Endodermal cell (in vitro differentiated cells): ENCODE measurements at regions not wholly inside any gene's neighbourhood (a gene's known extent, or its start where the extent isn't known, plus 50 kb on each side); places are given as distances from the start of the nearest gene placed in this dataset.

Experiments
- DNase-seq: peaks from one replicate; pipeline ENCODE4 v3.0.0-alpha.2; 2017
- H3K27ac ChIP-seq: 2 replicates; pipeline ENCODE4 v1.5.1; 2013; ENCODE audit warnings: mild to moderate bottlenecking, low read depth, low read length, moderate library complexity
- H3K27me3 ChIP-seq: 2 replicates; pipeline ENCODE4 v1.6.1; 2013; ENCODE audit warnings: mild to moderate bottlenecking, low read length, moderate library complexity; ENCODE audit not compliant: insufficient read depth, control insufficient read depth, poor library complexity, severe bottlenecking
- H3K36me3 ChIP-seq: 2 replicates; pipeline ENCODE4 v1.7.0; 2013; ENCODE audit warnings: mild to moderate bottlenecking, low read length, moderate library complexity; ENCODE audit not compliant: control insufficient read depth, insufficient read depth
- H3K4me1 ChIP-seq: one replicate; pipeline ENCODE4 v1.7.0; 2013; ENCODE audit warnings: low read length; ENCODE audit not compliant: control insufficient read depth, insufficient read depth
- H3K4me3 ChIP-seq: 2 replicates; pipeline ENCODE4 v1.5.1; 2013; ENCODE audit warnings: mild to moderate bottlenecking, low read length, moderate library complexity
- H3K9ac ChIP-seq: 2 replicates; pipeline ENCODE4 v1.6.1; 2013; ENCODE audit warnings: mild to moderate bottlenecking, low read length, moderate library complexity; ENCODE audit not compliant: poor library complexity, severe bottlenecking; ENCODE audit errors: extremely low read depth
- H3K9me3 ChIP-seq: 2 replicates; pipeline ENCODE4 v1.6.1; 2013; ENCODE audit warnings: mild to moderate bottlenecking, low read length, moderate library complexity; ENCODE audit not compliant: control insufficient read depth
- H3K27ac Mint-ChIP-seq: 2 replicates; pipeline ENCODE4 v1.8.0; 2020; ENCODE audit warnings: mixed read lengths
- H3K27me3 Mint-ChIP-seq: 2 replicates; pipeline ENCODE4 v1.8.0; 2021; ENCODE audit warnings: mild to moderate bottlenecking, mixed read lengths; ENCODE audit not compliant: insufficient read depth
- H3K36me3 Mint-ChIP-seq: 2 replicates; pipeline ENCODE4 v1.8.0; 2020; ENCODE audit warnings: low read depth, mixed read lengths
- H3K4me1 Mint-ChIP-seq: 2 replicates; pipeline ENCODE4 v1.8.0; 2020; ENCODE audit warnings: mixed read lengths
- H3K4me3 Mint-ChIP-seq: 2 replicates; pipeline ENCODE4 v1.8.0; 2020; ENCODE audit warnings: mild to moderate bottlenecking, moderate library complexity, mixed read lengths
- H3K9me3 Mint-ChIP-seq: 2 replicates; pipeline ENCODE4 v1.8.0; 2020; ENCODE audit warnings: mild to moderate bottlenecking, mixed read lengths
- WGBS, 2 experiments: methylation state at CpG; one replicate each; pipeline versions ENCODE4 v1.1.5 to v1.1.7; 2013; ENCODE audit warnings: missing lambda C conversion rate in 2 of 2, mixed read lengths in 1 of 2; ENCODE audit not compliant: insufficient coverage in 1 of 2, insufficient read length in 1 of 2; 5-methylcytosine and 5-hydroxymethylcytosine counted together
- TF ChIP-seq, protein P1 (sequence below): fragments of 200-600 bp; sonication (generic); conservative IDR thresholded peaks from 2 replicates; pipeline ENCODE4 v1.5.0; 2021; ENCODE audit warnings: antibody characterized with exemption, mild to moderate bottlenecking

DNA sequence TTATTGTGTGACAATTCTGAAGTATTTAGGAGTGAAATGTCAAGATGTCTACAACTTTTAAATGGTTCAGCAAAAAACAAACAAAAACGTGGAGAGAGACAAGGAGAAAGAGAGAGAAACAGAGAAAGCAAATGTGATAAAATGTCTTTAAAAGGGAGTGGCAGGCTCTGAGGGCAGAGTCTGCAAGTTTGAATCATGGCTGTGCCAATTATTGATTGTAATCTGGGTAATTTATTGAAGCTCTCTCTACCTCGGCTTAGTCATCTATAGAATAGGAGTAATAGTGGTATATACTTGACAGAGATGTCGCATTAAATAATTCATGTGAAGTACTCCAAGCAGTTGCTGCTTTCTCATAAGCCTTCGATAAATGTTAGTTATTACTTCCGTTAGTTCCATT lies 61.3 kb upstream of the ARID1B start:
- H3K4me1 Mint-ChIP-seq = peaks cover 25% of the 10 kb centered on the region
- peaks cover 4% of the 10 kb centered on the region for H3K36me3 Mint-ChIP-seq
- no peak overlapping the region for H3K9ac ChIP-seq
- no peak overlapping the region for H3K4me3 Mint-ChIP-seq
- H3K27me3 Mint-ChIP-seq = no peaks in the 10 kb centered on the region
- no peak for DNase-seq
- no peak overlapping the region for H3K4me3 ChIP-seq
- H3K36me3 ChIP-seq = no peaks in the 10 kb centered on the region
- no peak overlapping the region for H3K27ac Mint-ChIP-seq
- no peak overlapping the region for H3K27ac ChIP-seq
- H3K9me3 Mint-ChIP-seq = peaks cover 13% of the 10 kb centered on the region
- H3K27me3 ChIP-seq = no peaks in the 10 kb centered on the region
- H3K9me3 ChIP-seq = peaks cover 7% of the 10 kb centered on the region
- TF ChIP-seq, protein P1, sequence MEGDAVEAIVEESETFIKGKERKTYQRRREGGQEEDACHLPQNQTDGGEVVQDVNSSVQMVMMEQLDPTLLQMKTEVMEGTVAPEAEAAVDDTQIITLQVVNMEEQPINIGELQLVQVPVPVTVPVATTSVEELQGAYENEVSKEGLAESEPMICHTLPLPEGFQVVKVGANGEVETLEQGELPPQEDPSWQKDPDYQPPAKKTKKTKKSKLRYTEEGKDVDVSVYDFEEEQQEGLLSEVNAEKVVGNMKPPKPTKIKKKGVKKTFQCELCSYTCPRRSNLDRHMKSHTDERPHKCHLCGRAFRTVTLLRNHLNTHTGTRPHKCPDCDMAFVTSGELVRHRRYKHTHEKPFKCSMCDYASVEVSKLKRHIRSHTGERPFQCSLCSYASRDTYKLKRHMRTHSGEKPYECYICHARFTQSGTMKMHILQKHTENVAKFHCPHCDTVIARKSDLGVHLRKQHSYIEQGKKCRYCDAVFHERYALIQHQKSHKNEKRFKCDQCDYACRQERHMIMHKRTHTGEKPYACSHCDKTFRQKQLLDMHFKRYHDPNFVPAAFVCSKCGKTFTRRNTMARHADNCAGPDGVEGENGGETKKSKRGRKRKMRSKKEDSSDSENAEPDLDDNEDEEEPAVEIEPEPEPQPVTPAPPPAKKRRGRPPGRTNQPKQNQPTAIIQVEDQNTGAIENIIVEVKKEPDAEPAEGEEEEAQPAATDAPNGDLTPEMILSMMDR = no peak
- WGBS, 2 experiments = 88 to 90% methylated on average over 5 of the region's 5 CpGs
- H3K4me1 ChIP-seq = no peaks in the 10 kb centered on the region

DNA sequence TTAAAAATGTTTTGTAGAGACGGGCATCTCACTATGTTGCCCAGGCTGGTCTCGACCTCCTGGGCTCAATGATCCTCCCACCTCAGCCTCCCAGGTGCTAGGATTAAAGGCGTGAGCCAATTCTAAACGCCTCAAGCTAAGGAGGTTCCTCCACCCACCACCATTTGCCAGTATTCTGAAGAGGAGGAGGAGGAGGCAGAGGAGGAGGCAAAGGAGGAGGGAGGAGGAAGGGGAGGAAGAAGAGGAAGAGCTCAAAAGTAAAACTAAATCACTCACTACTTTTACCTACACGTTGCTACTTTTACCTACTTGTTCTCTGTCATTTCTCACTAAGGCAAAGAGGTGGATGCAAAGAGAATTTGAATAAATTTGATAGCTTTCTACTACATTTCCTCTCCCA lies 63.6 kb upstream of the ARID1B start:
- TF ChIP-seq, protein P1 = no peak
- H3K27me3 ChIP-seq = no peaks in the 10 kb centered on the region
- WGBS, 2 experiments = 95 to 100% methylated on average over 2 to 4 of the region's 5 CpGs
- H3K4me1 ChIP-seq = no peaks in the 10 kb centered on the region
- Mint-ChIP-seq H3K36me3 (no peaks in the 10 kb centered on the region), H3K4me1 (peaks cover 13% of the 10 kb centered on the region), H3K27ac (no peak overlapping the region), H3K9me3 (peaks cover 2% of the 10 kb centered on the region), H3K27me3 (no peaks in the 10 kb centered on the region), H3K4me3 (no peak overlapping the region)
- H3K27ac ChIP-seq = no peak overlapping the region
- H3K9ac ChIP-seq = no peak overlapping the region
- peaks cover 1% of the 10 kb centered on the region for H3K9me3 ChIP-seq
- no peaks in the 10 kb centered on the region for H3K36me3 ChIP-seq
- DNase-seq = no peak
- no peak overlapping the region for H3K4me3 ChIP-seq

DNA sequence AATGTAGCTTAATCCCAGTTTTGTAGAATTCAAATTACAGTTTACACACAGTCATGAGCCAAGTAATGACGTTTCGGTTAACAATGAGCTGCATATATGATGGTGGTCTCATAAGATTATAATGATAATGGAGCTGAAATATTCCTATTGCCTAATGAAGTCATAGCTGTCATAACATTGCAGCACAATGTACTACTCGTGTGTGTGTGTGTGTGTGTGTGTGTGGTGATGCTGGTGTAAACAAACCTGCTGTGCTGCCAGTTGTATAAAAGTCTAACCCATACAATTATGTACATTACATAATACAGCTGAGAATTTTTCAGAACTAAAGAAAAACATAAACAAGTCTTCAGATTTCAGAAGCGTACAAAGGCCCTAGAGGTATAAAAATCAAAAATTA lies 66.7 kb upstream of the ARID1B start:
- DNase-seq = no peak
- Mint-ChIP-seq H3K4me1 (peaks cover 21% of the 10 kb centered on the region), H3K27ac (no peak overlapping the region), H3K4me3 (no peak overlapping the region), H3K36me3 (no peaks in the 10 kb centered on the region), H3K9me3 (no peaks in the 10 kb centered on the region), H3K27me3 (no peaks in the 10 kb centered on the region)
- no peak overlapping the region for H3K9ac ChIP-seq
- no peaks in the 10 kb centered on the region for H3K27me3 ChIP-seq
- no peaks in the 10 kb centered on the region for H3K4me1 ChIP-seq
- 97% methylated on average over 3 of the region's 4 CpGs; no CpG with 5 or more reads in 1 of the 2 experiments for WGBS, 2 experiments
- TF ChIP-seq, protein P1 = no peak
- no peaks in the 10 kb centered on the region for H3K9me3 ChIP-seq
- no peak overlapping the region for H3K27ac ChIP-seq
- H3K36me3 ChIP-seq = no peaks in the 10 kb centered on the region
- no peak overlapping the region for H3K4me3 ChIP-seq
